Ectodermal cell (in vitro differentiated cells): ENCODE measurements at regions not wholly inside any gene's neighbourhood (a gene's known extent, or its start where the extent isn't known, plus 50 kb on each side); places are given as distances from the start of the nearest gene placed in this dataset.

ENCODE experiments used
- H3K27ac ChIP-seq: 2 replicates; pipeline ENCODE4 v1.7.0; 2013; ENCODE audit warnings: mild to moderate bottlenecking, low read depth, low read length; ENCODE audit not compliant: insufficient read depth, poor library complexity, severe bottlenecking
- H3K27me3 ChIP-seq: 2 replicates; pipeline ENCODE4 v1.7.0; 2013; ENCODE audit warnings: mild to moderate bottlenecking, low read length; ENCODE audit not compliant: insufficient read depth, control insufficient read depth, poor library complexity, severe bottlenecking
- H3K36me3 ChIP-seq: one replicate; pipeline ENCODE4 v1.7.0; 2013; ENCODE audit warnings: low read length; ENCODE audit not compliant: control insufficient read depth, insufficient read depth
- H3K4me1 ChIP-seq: one replicate; pipeline ENCODE4 v1.7.0; 2013; ENCODE audit warnings: low read length; ENCODE audit not compliant: control insufficient read depth, insufficient read depth
- H3K4me3 ChIP-seq: 2 replicates; pipeline ENCODE4 v1.7.0; 2013; ENCODE audit warnings: low read depth, low read length, control low read depth; ENCODE audit not compliant: insufficient read depth
- H3K9me3 ChIP-seq: 2 replicates; pipeline ENCODE4 v1.7.0; 2013; ENCODE audit warnings: mild to moderate bottlenecking, low read length, moderate library complexity; ENCODE audit not compliant: control insufficient read depth
- WGBS, 2 experiments: methylation state at CpG; one replicate each; pipeline ENCODE4 v1.1.7; 2013; ENCODE audit warnings: missing lambda C conversion rate in 2 of 2; 5-methylcytosine and 5-hydroxymethylcytosine counted together

DNA sequence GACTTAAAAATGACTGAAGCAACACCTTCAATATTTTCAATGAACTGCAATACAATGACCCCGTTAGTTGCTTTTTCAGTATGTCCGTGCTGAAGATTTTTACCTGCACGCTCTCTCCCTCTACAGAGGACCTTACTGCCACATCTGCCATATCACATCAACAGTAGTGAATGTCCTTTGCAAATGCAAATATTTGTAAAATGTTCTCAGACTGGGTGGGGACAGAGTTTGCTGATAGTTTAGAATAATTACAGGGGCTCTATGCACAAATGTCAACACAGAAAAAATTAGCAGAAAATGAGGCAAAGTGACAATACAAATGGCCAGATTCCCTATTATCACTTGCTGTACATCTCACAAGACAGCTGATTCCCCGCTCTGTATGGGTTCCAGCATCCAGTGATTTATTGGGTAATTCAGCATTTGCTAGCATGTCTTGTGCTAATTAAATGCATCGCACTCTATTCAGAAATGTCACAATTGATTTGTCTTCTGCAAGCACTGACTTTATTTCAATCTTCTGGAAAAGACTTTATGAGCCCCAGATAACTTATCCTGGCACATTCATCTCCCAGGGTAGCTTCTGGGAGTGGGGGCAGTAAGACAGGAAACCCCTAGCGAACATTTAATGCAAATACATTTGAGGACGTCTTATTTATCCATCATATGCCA, 69.1 kb upstream of the PTER start:
- Histone ChIP-seq H3K4me1 (no peaks in the 10 kb centered on the region), H3K4me3 (no peak overlapping the region), H3K36me3 (no peaks in the 10 kb centered on the region), H3K27me3 (no peaks in the 10 kb centered on the region), H3K27ac (no peak overlapping the region), H3K9me3 (no peaks in the 10 kb centered on the region)
- 94% methylated on average over 7 of the region's 7 CpGs for WGBS, 2 experiments

DNA sequence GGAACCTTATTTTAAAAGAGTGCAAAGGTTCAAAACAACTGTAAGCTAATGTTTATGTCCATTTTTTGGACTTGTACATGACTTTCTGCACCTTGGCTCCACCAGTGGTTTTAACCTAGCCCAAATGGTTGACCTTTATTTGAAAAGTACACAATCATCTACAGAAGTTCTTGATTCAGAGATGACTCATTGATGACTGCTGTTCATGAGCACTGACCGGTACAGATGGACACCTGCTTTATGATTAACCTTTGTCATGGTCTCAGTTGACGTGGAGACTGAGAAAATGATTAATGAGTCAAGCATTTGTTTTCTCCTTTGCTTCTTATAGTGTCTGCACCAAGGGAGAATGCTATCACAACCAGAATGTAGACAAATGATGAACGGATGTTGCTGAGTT, 55.7 kb upstream of the PTER start:
- Histone ChIP-seq H3K27me3 (no peaks in the 10 kb centered on the region), H3K4me1 (no peaks in the 10 kb centered on the region), H3K27ac (no peak overlapping the region), H3K36me3 (no peaks in the 10 kb centered on the region), H3K9me3 (no peaks in the 10 kb centered on the region), H3K4me3 (no peak overlapping the region)
- 95 to 97% methylated on average over 3 of the region's 3 CpGs for WGBS, 2 experiments

DNA sequence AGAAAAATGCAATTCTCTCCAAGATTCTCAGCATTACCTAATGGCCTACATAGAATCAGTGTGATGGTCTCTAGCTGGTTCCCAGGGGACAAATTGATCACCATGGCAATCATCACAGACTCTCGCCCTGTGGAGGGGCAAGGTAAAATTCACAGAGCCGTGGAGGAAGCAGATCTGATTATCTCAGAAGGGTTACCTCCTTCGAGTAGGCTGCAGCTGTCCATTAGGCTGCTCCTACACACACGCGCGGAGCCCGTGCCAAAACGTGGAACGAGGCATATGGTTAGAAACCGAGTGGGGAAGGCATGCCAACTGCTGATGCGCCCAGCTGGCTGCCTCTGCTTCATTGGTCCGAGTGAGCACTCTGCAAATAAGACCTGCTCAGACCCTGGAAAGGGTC, 52.8 kb upstream of the PTER start:
- H3K27ac ChIP-seq = no peak overlapping the region
- H3K9me3 ChIP-seq = no peaks in the 10 kb centered on the region
- H3K4me3 ChIP-seq = no peak overlapping the region

DNA sequence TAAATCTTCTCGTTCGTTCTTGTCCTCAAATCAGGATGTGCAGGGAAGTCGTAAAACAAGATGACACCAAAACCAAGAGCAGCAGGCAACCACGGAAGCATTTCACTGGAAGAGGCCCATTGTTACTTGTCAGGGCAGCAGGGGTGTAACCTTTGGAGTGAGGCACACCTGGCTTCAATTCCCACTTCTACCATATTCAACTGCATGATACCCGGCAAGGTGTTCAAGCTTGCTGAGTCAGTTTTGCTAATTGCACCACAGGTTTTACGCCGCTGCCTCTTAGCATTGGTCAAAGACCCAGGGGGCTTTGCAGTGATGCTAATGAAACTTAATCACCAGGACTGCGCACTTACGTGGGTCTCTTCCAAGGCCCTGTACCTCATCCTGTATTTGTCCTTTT, 50.0 kb upstream of the PTER start:
- 61 to 69% methylated on average over 9 of the region's 9 CpGs for WGBS, 2 experiments
- Histone ChIP-seq H3K27me3 (no peaks in the 10 kb centered on the region), H3K4me1 (no peaks in the 10 kb centered on the region), H3K27ac (no peak overlapping the region), H3K4me3 (no peak overlapping the region), H3K36me3 (no peaks in the 10 kb centered on the region), H3K9me3 (no peaks in the 10 kb centered on the region)

More for the DNA sequence above, 52.8 kb upstream of the PTER start:
- WGBS, 2 experiments = 85 to 90% methylated on average over 12 of the region's 12 CpGs
- no peaks in the 10 kb centered on the region for H3K27me3 ChIP-seq
- no peaks in the 10 kb centered on the region for H3K36me3 ChIP-seq
- no peaks in the 10 kb centered on the region for H3K4me1 ChIP-seq
